Thyroid gland (tissue), 4 donors: ENCODE measurements at regions not wholly inside any gene's neighbourhood (a gene's known extent, or its start where the extent isn't known, plus 50 kb on each side); places are given as distances from the start of the nearest gene placed in this dataset.

Experiments
- POLR2A ChIP-seq, 2 donors: fragments of 450-650 bp; IDR thresholded peaks; one replicate each; pipeline ENCODE4 v1.6.1; 2017; ENCODE audit warnings: antibody characterized with exemption in 2 of 2, mild to moderate bottlenecking in 2 of 2, moderate library complexity in 1 of 2
- TF ChIP-seq, protein P1 (sequence below), 6 experiments: fragments of 200-600 bp in 3 of 6; fragments of 450-650 bp in 3 of 6; sonication (generic) in 3 of 6; IDR thresholded peaks; one replicate each; pipeline ENCODE4 v1.5.1; 2016 to 2019; ENCODE audit warnings: antibody characterized with exemption in 6 of 6, mild to moderate bottlenecking in 2 of 6, inconsistent platforms in 1 of 6, moderate library complexity in 1 of 6

DNA sequence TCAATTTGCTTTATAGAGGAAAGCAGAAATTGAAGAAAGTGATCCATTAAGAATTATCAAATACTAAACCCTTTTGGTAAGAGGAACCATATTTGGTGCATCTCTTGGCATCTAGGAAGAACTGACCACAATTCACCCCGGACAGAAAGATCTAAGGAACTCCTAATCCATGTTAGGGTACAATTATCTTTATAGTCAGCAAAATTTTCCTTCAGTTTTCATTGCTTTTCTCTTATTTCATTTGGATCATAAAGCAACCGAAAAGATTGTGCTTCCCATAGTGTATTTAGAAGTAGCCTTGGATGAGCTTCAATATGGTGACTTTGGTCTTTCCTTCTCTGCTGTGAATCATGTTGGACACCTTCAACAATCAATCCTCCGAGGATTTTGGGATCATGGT lies 50.1 kb upstream of the IGFBP5 start:
- TF ChIP-seq, protein P1, sequence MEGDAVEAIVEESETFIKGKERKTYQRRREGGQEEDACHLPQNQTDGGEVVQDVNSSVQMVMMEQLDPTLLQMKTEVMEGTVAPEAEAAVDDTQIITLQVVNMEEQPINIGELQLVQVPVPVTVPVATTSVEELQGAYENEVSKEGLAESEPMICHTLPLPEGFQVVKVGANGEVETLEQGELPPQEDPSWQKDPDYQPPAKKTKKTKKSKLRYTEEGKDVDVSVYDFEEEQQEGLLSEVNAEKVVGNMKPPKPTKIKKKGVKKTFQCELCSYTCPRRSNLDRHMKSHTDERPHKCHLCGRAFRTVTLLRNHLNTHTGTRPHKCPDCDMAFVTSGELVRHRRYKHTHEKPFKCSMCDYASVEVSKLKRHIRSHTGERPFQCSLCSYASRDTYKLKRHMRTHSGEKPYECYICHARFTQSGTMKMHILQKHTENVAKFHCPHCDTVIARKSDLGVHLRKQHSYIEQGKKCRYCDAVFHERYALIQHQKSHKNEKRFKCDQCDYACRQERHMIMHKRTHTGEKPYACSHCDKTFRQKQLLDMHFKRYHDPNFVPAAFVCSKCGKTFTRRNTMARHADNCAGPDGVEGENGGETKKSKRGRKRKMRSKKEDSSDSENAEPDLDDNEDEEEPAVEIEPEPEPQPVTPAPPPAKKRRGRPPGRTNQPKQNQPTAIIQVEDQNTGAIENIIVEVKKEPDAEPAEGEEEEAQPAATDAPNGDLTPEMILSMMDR (IDR thresholded peaks at IDR 0.05), result no peak
- TF ChIP-seq POLR2A (IDR thresholded peaks at IDR 0.05), result no peak
